ENCODE measurements at regions not wholly inside any gene's neighbourhood (a gene's known extent, or its start where the extent isn't known, plus 50 kb on each side); places are given as distances from the start of the nearest gene placed in this dataset.

DNA sequence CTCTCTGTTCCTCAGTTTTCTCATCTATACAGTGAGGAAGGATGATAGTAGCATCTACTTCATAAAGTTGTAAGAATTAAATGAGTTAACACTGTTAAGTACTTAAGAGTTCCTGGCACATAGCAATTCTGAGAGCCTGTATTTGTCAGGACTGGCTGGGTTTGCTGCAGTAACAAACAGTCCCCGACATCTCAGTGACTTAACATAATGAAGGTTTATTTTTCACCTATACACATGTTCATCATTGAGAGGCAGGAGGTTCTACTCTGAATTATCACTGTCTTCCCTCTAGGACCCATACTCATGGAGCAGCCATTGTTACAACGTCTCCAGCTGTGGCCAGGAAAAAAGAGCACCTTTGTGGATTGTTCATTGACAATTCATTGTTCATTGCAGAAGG is 190.6 kb upstream of the PROK2 start (continued):
- TF ChIP-seq, protein P1, sequence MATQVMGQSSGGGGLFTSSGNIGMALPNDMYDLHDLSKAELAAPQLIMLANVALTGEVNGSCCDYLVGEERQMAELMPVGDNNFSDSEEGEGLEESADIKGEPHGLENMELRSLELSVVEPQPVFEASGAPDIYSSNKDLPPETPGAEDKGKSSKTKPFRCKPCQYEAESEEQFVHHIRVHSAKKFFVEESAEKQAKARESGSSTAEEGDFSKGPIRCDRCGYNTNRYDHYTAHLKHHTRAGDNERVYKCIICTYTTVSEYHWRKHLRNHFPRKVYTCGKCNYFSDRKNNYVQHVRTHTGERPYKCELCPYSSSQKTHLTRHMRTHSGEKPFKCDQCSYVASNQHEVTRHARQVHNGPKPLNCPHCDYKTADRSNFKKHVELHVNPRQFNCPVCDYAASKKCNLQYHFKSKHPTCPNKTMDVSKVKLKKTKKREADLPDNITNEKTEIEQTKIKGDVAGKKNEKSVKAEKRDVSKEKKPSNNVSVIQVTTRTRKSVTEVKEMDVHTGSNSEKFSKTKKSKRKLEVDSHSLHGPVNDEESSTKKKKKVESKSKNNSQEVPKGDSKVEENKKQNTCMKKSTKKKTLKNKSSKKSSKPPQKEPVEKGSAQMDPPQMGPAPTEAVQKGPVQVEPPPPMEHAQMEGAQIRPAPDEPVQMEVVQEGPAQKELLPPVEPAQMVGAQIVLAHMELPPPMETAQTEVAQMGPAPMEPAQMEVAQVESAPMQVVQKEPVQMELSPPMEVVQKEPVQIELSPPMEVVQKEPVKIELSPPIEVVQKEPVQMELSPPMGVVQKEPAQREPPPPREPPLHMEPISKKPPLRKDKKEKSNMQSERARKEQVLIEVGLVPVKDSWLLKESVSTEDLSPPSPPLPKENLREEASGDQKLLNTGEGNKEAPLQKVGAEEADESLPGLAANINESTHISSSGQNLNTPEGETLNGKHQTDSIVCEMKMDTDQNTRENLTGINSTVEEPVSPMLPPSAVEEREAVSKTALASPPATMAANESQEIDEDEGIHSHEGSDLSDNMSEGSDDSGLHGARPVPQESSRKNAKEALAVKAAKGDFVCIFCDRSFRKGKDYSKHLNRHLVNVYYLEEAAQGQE (IDR thresholded peaks at IDR 0.05; ENCODE audit: low read depth, low read length) = no peak

DNA sequence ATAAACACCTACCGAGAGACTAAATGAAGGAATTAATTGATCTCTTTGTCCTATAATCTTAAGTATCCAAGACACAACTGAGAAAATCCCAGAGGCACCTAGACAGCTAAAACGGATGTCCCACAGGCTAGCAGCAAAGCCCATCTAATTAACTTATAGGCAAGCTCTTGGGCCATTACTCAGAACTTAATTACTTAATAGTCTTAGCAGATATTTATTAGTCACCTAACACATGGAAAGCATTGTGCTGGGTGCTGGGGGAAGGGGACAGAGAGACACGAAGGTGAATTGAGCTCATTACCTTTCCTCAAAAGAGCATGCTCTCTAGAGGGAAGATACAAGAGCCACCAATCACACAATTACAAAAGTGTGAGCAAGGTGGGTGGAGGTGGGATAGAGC is 189.8 kb upstream of the PROK2 start:
- H4K20me1 ChIP-seq (ENCODE audit: insufficient read depth) = no peaks in the 10 kb centered on the region
- H3K4me1 ChIP-seq (ENCODE audit: control insufficient read depth in 1 of 2, insufficient read depth in 2 of 2, low read depth in 1 of 2, low read length in 1 of 2) = peaks cover 0 to 9% of the 10 kb centered on the region in 2 experiments; a peak in 2 of 4 replicates
- no peaks in the 10 kb centered on the region for H3F3A ChIP-seq (replicated peaks; ENCODE audit: insufficient read depth)
- H3K4me3 ChIP-seq (ENCODE audit: low read depth in 2 of 2, low read length in 1 of 2) = no peak overlapping the region
- H3K9ac ChIP-seq = no peak overlapping the region
- no peaks in the 10 kb centered on the region for H3K9me3 ChIP-seq
- CTCF ChIA-PET = interaction anchor here (1.3 kb wide), 1 partner anchor 11 kb away, joined by 4 read pairs; no protein-coding TSS in a partner anchor
- H3K27me3 ChIP-seq (ENCODE audit: insufficient read depth) = no peaks in the 10 kb centered on the region; the same call in 1 of the 2 replicates
- H3K79me2 ChIP-seq (ENCODE audit: insufficient read depth) = no peaks in the 10 kb centered on the region
- TF ChIP-seq CHD2 (IDR thresholded peaks at IDR 0.05; ENCODE audit: low read length, partially characterized antibody) (no peak), EZH2phosphoT487 (IDR thresholded peaks at IDR 0.05; ENCODE audit: borderline replicate concordance, low read depth) (no peak), RCOR1 (IDR thresholded peaks at IDR 0.05; ENCODE audit: low read length) (no peak), NFIC (IDR thresholded peaks at IDR 0.05; ENCODE audit: borderline replicate concordance) (no peak), YY1 (IDR thresholded peaks at IDR 0.05; ENCODE audit: low read depth) (no peak), NRF1 (IDR thresholded peaks at IDR 0.05; ENCODE audit: low read depth, low read length) (no peak), MEF2A (IDR thresholded peaks at IDR 0.05; ENCODE audit: borderline replicate concordance, low read depth) (no peak), RAD21 (IDR thresholded peaks at IDR 0.05; ENCODE audit: low read length) (no peak), TCF12 (IDR thresholded peaks at IDR 0.05) (no peak), FOSL2 (IDR thresholded peaks at IDR 0.05; ENCODE audit: borderline replicate concordance, low read depth) (no peak), POLR2AphosphoS5 (IDR thresholded peaks at IDR 0.05; ENCODE audit: low read depth, low read length) (no peak)
- TF ChIP-seq, protein P2, sequence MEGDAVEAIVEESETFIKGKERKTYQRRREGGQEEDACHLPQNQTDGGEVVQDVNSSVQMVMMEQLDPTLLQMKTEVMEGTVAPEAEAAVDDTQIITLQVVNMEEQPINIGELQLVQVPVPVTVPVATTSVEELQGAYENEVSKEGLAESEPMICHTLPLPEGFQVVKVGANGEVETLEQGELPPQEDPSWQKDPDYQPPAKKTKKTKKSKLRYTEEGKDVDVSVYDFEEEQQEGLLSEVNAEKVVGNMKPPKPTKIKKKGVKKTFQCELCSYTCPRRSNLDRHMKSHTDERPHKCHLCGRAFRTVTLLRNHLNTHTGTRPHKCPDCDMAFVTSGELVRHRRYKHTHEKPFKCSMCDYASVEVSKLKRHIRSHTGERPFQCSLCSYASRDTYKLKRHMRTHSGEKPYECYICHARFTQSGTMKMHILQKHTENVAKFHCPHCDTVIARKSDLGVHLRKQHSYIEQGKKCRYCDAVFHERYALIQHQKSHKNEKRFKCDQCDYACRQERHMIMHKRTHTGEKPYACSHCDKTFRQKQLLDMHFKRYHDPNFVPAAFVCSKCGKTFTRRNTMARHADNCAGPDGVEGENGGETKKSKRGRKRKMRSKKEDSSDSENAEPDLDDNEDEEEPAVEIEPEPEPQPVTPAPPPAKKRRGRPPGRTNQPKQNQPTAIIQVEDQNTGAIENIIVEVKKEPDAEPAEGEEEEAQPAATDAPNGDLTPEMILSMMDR (IDR thresholded peaks at IDR 0.05) = no peak
- TF ChIP-seq, protein P1 (IDR thresholded peaks at IDR 0.05; ENCODE audit: low read depth, low read length) = no peak
- no peak overlapping the region for H3K27ac ChIP-seq (ENCODE audit: low read depth in 2 of 2, low read length in 1 of 2)
- H3K9me2 ChIP-seq = no peaks in the 10 kb centered on the region
- POLR2A ChIA-PET = no interaction called here
- no peak overlapping the region for H2AFZ ChIP-seq (ENCODE audit: low read depth)
- H3K4me2 ChIP-seq = no peak overlapping the region
- no peaks in the 10 kb centered on the region for H3K36me3 ChIP-seq (replicated peaks in 1 of 2; ENCODE audit: control insufficient read depth in 1 of 2, insufficient read depth in 2 of 2, low read length in 1 of 2)
- WGBS (ENCODE audit: low lambda C conversion rate) = 33% methylated on average over 3 of the region's 3 CpGs
- DNase-seq = no peak
